ENCODE measurements at regions not wholly inside any gene's neighbourhood (a gene's known extent, or its start where the extent isn't known, plus 50 kb on each side); places are given as distances from the start of the nearest gene placed in this dataset.
A peak's percentile ranks its signal among the peaks of the same experiment; 100 is the strongest.

DNA sequence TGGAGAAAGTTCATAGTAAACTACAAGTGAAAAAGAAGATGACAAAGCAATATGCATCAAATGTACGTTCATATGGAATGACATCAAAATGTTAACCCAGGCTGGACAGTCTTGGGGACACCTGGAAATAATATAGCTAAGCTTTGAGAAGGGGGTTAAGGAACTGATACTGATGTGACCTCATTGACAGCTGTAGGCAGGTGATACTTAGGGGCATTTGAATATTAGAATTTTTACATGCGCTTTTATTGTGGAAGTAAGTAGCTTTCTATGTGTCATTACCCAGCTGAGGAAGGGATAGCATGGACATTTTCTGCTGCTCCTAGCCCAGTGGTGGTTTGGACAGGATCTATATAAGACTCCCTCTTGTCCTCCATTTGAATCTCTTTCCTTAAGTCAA is 299.7 kb downstream of the CWC27 start:
- no peak for DNase-seq

DNA sequence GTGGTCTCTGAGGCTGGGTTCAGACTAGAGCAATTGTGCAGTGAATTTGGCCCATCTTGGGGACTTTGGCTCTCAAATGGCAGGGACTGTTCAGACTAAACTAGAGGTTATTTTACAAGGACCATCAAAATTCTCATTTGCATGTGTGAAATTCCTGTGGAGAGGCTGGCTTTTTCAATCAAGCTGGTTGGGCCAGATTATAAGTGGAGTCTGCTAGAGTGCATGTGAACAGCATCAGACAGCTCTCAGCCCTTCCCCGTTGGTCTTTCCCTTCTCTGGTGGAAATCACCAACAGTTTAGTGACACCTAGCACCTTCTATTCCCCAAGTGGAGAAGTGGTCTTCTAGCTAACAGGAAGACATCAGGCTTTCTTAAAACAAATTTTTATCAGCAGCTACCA is 301.3 kb downstream of the CWC27 start:
- DNase-seq = no peak

DNA sequence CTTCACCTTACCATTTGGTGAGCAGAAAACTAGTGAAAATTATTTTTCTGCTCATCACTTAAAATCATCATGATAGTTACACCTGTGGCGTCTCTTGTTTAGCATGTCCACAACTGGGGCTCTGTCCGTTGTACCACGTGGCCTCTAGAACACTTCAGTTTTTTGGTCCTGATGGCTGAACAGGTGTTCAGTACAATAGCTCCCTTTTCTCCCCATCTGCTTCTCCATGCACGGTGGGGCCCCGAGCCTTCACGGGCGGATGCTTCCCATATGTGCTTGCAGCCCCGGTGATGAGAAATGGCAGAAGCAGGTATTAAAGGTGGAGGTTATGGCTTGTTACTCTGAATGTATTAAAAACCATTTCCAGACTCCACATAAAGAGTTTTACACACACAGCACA is 304.1 kb downstream of the CWC27 start:
- DNase-seq = no peak

DNA sequence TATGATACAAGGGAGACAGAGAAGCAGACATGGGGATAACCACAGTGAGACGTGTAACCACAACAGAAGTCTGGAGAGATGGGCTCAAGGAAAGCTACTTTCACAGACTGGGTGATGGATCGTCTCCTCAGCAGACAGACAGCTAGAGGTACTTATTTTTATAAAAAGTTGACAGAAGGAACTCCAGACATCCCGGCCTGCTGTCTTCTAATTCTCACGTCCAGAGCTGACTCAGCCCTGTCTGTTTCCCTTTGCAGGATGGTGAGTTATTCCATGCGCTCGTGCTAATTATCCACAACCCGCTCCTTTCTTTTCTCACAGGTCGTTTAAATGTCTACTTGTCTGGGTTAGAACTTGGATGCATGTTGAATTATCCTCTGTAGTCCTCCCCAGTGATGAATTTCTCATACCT is 304.5 kb downstream of the CWC27 start:
- DNase-seq = peak; percentile 78

DNA sequence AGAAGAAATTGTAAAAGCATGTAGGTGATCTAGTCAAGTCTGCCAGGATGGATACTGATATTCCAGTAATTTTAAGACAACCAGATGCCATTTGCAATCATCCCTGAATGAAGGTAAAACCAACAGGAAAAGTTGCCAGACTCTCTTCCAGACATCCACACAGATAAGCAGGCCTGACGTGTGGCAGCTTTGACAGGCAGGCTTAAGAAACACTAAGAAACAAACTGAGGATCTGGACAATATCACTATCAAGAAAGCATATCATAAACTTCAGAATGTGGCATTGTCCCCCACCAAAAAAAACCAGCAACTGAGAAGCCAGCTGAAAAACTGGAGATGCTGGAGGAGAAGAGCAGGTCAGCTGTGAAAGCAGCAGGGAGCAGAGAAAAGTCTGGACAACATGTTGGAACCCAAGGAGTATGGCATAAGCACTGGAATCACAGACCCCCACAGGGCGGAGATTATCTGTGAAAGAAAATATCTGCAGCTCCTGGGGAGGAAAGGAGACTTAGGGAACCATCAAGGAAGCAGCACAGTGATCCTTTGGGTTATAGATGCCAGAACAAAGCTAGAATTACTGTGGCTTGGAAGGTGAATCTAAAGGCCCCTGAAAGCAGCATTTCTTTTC is 307.0 kb downstream of the CWC27 start:
- DNase-seq = no peak

DNA sequence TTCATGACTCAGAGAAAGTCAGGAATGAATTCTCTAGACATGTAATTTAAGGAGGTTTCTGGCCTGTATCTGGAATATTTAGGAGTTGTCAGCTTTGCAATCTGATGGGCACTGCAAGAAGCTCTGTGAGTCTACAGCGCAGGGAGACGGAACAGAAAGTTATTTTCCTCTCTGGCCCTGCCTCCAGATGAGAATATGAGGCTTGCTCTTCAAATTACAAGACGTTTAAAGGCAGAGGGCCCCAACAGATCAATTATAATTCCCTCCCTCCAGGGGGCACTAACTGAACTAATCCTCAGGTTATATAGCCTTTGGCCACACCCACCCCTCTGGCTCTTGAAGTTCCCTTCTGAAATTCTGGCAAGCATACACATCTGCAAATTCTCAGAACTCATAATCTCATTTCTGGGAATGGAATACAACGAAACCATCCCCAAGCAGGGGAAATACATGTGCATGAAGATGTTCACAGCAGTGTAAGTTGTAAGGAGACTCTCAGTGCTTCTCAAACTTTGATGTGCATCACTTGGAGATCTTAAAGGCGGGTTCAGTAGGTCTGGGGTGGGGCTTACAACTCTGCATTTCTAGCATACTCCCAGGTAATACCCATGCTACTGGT is 307.6 kb downstream of the CWC27 start:
- DNase-seq = peak; percentile 51

DNA sequence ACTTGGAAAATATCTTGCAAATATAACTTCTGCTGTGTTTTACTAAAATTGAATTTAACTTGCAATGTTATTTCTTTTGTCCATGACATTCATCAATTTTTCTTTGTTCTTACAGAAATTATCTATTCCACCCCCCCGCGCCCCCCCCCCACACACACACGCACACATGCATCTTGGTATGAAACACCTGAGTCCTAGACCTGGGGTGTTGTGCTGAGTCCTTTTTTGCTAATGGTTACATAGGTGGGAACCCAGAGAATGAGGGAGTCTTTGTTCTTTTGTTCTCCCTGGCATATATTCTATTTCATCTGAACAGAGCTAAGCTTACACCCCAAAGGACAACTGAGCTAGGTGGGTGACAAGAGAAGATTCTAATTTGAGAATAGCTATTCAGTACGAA is 308.9 kb downstream of the CWC27 start:
- no peak for DNase-seq

DNA sequence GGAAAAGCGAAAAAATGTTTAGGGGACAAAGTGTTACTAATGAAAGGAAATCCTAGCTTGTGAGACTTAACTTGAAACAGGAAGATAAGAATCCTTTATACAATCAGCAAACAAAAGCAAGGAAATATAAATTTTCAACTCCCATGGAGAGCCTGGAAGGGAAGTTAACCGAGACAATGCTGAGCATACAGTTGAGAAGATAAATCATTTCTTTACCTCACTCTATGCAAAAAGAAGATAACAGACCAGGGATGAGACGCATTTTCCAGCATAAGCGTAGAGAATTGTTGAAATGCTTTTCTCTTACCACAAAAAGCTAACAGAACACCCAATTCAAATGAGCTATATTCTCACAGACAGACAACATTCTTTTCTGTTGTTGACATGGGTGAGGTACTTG is 309.6 kb downstream of the CWC27 start:
- peak; percentile 54 for DNase-seq

DNA sequence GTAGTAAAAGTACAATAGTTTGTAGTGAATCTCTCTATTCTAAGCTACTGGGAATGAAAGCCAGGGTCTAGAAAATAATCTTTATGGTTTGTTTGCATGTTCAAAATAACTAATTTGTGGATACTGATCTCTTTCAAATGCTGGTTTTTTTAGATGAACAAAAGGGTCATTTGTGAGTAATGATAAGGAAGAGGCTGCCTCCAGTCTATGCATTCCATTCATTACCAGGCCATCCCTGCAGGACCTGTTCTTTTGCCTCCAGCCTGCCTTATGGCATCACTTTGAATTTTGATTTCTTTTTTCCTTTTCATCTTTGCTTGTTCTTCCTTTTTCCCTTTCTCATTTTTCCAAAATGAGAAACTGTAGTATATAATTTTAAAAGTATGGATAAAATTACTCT is 312.3 kb downstream of the CWC27 start:
- DNase-seq = no peak

DNA sequence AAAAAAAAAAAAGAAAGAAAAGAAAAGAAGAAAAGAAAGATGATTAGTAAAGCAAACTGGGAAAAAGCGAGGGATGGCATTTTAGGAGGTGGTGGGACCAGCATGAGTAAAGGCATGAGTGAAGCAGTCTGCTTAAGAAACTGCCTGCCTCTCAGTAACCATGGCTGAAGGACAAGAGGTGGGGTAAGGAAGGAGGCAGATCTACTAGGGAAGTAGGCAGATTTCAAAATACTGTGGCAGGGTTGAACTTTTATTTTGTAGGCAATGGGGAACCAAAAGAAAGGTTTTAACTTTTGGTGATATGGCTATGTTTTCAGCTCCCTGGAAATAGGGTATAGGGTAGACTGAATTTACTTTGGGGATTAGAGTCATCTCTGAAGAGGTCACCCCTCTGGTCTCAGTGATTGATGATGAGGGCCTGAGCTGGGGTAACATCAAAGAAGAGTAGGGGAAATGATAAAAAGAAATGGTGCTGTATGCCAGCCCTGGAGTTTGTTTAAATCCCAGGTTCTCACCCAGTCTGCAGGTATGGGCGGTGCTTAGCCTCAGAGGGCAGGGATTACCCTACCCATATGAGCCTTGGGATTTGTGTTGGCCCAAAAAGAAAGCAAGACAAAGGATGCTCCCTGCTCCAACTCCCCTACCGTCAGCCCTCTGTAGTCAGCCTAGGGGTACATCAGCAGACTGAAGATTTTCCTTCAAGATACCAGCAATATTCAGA is 316.2 kb downstream of the CWC27 start:
- DNase-seq = no peak

DNA sequence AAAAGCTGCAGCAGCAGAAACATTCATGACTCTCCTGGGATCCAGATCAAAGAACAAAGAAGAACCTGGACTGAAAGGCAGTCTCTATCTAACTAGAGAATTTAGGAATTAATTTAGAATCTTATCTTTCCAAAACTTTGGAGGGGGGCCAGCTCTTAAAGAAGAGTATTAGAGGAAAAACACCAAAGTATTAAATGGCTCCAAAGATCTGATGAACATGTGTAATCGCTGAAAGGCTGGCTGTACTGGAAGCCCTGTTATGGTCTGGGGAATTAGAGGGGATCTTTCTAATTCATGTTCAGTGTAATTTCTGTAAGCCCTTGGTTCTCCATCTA is 316.8 kb downstream of the CWC27 start:
- no peak for DNase-seq

DNA sequence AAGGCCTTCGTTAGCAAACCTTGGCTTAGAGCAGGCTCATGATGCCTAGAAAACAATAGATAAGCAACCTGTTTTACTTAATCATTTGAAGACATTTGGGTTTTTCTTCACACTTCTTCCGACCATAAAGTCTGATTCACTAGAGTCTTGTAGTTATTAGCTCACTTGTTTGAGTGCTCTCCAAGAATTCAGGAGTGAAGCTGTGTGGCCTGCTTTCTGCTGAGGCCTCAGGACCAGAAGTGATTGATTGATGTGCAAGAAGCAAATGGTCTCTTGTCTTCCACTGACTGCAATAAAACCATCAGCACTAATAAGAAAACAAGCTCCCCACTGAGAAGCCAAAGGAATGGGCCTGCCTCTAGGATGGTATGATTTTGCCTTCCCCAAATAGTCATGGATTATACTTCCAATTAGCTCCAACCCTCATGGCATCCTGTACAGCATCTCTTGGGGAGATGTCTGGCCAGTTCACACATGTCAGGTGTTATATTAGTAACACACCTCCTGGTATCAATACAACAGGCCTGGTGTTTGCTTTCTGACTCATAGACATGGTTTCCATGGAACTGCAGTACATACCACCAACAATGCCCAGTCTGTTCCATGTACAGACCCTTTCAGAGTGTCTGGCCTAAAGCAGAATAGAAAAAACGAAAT is 317.6 kb downstream of the CWC27 start:
- DNase-seq = no peak

DNA sequence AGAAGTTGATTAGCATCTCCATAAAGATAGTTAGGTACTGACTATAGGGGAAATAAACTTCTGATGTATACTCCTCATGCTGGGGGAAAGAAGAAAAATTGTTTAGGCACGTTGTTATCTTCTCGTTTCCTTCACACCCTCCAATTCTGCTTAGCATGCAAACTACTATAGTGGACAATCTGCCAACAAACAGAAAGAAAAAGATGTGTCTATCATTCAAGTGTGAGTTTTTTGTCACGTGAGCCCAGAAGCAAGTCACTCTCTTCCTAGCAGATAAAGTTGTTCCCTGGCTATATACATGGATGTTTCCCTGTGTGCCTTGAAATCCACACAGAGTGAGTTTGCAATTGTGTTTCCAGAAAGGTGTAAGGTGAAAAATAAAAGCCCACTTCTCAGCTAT is 318.4 kb downstream of the CWC27 start:
- no peak for DNase-seq

DNA sequence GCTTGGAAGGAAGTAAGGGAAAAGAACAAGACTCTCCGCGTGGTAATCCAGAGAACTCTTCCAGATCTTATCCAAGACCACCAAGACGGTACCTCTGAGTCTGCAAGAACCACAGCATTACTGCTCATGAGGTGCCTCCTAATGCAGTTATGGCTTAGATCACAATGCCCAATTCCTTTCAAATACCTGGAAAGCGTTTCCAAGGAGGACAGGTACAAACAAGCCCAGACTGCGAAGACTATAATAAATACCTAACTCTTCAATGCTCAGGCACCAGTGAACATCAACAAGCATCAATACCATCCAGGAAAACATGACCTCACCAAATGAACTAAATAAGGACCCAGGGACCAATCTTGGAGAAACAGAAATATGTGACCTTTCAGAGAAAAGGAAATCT is 325.5 kb downstream of the CWC27 start:
- no peak for DNase-seq

DNA sequence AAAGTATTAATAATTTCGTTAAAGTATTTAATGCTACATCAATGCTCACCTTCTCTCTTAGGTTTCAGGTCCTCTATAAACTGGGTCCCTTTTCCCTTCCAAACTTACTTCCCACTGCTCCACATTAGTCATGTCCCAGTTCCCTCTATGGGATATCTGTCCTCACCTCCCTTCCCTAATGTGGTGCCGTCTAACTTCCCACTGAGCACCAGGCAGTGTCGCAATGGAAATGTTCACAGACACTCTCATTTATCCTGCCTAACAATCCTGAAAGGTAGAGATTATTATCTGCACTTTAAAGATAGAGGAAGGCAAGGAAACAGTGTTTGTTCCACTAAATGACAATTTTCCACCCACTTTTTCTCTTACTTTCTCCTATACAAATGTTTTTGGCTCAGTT is 329.7 kb downstream of the CWC27 start:
- no peak for DNase-seq
